Gastroesophageal sphincter (tissue), 4 donors: ENCODE measurements at regions not wholly inside any gene's neighbourhood (a gene's known extent, or its start where the extent isn't known, plus 50 kb on each side); places are given as distances from the start of the nearest gene placed in this dataset.
"Not testable (repeated sequence)": the region's sequence is repeated elsewhere in the genome, so short reads cannot be mapped to it uniquely, and the experiment has no call there.

ENCODE experiments used
- ATAC-seq: fragments of 150-250 bp; one replicate; pipeline ENCODE4 v1.9.1; 2016; ENCODE audit warnings: mild to moderate bottlenecking, moderate library complexity
- H3K27ac ChIP-seq, 4 donors: fragments of 200-600 bp; sonication (generic) in 3 of 4; 1 replicate in 3 of 4; 2 replicates in 1 of 4; pipeline ENCODE4 v1.5.1; 2016 to 2019
- H3K27me3 ChIP-seq: fragments of 200-600 bp; sonication (generic); one replicate; pipeline ENCODE4 v1.5.1; 2019
- H3K36me3 ChIP-seq, 2 donors: fragments of 200-600 bp; sonication (generic); one replicate each; pipeline ENCODE4 v1.5.1; 2019; ENCODE audit warnings: control low read depth in 1 of 2
- H3K4me1 ChIP-seq, 3 donors: fragments of 200-600 bp; sonication (generic); 1 replicate in 2 of 3; 2 replicates in 1 of 3; pipeline ENCODE4 v1.5.1; 2016 to 2019; ENCODE audit warnings: control low read depth in 2 of 3
- H3K4me3 ChIP-seq, 2 donors: fragments of 200-600 bp; sonication (generic); one replicate each; pipeline ENCODE4 v1.5.1; 2019; ENCODE audit warnings: mild to moderate bottlenecking in 1 of 2, moderate library complexity in 1 of 2
- H3K9me3 ChIP-seq, 3 donors: fragments of 200-600 bp; sonication (generic); one replicate each; pipeline ENCODE4 v1.5.1; 2017 to 2019; ENCODE audit warnings: control low read depth in 2 of 3
- EP300 ChIP-seq: sonication (generic); formaldehyde crosslinking; IDR thresholded peaks from one replicate; pipeline ENCODE4 v1.6.1; 2017; ENCODE audit warnings: antibody characterized with exemption, mild to moderate bottlenecking
- POLR2A ChIP-seq, 2 donors: fragments of 450-650 bp; IDR thresholded peaks; one replicate each; pipeline ENCODE4 v1.6.1; 2017; ENCODE audit warnings: antibody characterized with exemption in 2 of 2, mild to moderate bottlenecking in 2 of 2, moderate library complexity in 1 of 2
- POLR2AphosphoS5 ChIP-seq: sonication (generic); formaldehyde crosslinking; IDR thresholded peaks from one replicate; pipeline ENCODE4 v1.6.1; 2017; ENCODE audit warnings: antibody characterized with exemption
- WGBS, 2 donors: methylation state at CpG; one replicate each; pipeline ENCODE4 v1.1.5; 2018; ENCODE audit warnings: low coverage in 1 of 2; 5-methylcytosine and 5-hydroxymethylcytosine counted together
- TF ChIP-seq, protein P1 (sequence below), 4 experiments: fragments of 200-600 bp in 2 of 4; fragments of 450-650 bp in 2 of 4; sonication (generic) in 1 of 4; IDR thresholded peaks; one replicate each; pipeline ENCODE4 v1.5.1; 2017 to 2019; ENCODE audit warnings: antibody characterized with exemption in 4 of 4, mild to moderate bottlenecking in 2 of 4, moderate library complexity in 2 of 4

DNA sequence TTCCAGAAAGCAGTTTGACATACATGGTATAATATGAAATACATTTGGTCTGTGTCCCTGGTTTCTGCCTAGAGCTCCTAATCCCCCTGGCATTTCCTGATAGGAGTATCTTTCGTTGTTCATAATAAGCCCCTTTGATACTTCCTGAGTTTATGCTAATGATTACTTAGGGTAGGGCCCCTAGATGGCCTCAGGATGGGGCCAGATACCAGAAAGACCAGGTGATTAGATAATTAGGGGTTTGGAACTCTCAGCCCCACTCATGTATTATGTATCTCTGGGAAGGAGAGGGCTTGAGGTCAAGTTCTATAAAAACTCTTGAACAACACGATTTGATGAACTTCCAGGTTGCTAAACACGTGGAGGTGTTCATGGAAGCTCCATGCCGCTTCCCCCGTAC, 163.3 kb upstream of the ZNF608 start:
- no peak overlapping the region for H3K4me3 ChIP-seq
- H3K27me3 ChIP-seq: no peaks in the 10 kb centered on the region
- H3K4me1 ChIP-seq: peaks cover 7 to 60% (median 20%) of the 10 kb centered on the region in 3 donors
- WGBS, 2 donors: 91 to 96% methylated on average over 4 to 5 of the region's 5 CpGs
- H3K9me3 ChIP-seq: no peaks in the 10 kb centered on the region
- no peak overlapping the region for H3K27ac ChIP-seq
- no peaks in the 10 kb centered on the region for H3K36me3 ChIP-seq
- no peak for ATAC-seq
- TF ChIP-seq POLR2A (IDR thresholded peaks at IDR 0.05) (no peak), POLR2AphosphoS5 (no peak)

GRCh38 chr5:124910354-124911016, 164.0 kb upstream of the ZNF608 start:
- H3K4me1 ChIP-seq: peaks cover 7 to 55% (median 20%) of the 10 kb centered on the region in 3 donors
- no peak for ATAC-seq
- H3K4me3 ChIP-seq: no peak overlapping the region
- H3K9me3 ChIP-seq: no peaks in the 10 kb centered on the region
- WGBS, 2 donors: 91 to 100% methylated on average over 1 to 2 of the region's 3 CpGs
- no peaks in the 10 kb centered on the region for H3K36me3 ChIP-seq
- H3K27me3 ChIP-seq: no peaks in the 10 kb centered on the region
- H3K27ac ChIP-seq: no peak overlapping the region
- TF ChIP-seq POLR2AphosphoS5: no peak
- no peak for TF ChIP-seq EP300
- TF ChIP-seq, protein P1, sequence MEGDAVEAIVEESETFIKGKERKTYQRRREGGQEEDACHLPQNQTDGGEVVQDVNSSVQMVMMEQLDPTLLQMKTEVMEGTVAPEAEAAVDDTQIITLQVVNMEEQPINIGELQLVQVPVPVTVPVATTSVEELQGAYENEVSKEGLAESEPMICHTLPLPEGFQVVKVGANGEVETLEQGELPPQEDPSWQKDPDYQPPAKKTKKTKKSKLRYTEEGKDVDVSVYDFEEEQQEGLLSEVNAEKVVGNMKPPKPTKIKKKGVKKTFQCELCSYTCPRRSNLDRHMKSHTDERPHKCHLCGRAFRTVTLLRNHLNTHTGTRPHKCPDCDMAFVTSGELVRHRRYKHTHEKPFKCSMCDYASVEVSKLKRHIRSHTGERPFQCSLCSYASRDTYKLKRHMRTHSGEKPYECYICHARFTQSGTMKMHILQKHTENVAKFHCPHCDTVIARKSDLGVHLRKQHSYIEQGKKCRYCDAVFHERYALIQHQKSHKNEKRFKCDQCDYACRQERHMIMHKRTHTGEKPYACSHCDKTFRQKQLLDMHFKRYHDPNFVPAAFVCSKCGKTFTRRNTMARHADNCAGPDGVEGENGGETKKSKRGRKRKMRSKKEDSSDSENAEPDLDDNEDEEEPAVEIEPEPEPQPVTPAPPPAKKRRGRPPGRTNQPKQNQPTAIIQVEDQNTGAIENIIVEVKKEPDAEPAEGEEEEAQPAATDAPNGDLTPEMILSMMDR (IDR thresholded peaks at IDR 0.05): no peak
- TF ChIP-seq POLR2A (IDR thresholded peaks at IDR 0.05): no peak

DNA sequence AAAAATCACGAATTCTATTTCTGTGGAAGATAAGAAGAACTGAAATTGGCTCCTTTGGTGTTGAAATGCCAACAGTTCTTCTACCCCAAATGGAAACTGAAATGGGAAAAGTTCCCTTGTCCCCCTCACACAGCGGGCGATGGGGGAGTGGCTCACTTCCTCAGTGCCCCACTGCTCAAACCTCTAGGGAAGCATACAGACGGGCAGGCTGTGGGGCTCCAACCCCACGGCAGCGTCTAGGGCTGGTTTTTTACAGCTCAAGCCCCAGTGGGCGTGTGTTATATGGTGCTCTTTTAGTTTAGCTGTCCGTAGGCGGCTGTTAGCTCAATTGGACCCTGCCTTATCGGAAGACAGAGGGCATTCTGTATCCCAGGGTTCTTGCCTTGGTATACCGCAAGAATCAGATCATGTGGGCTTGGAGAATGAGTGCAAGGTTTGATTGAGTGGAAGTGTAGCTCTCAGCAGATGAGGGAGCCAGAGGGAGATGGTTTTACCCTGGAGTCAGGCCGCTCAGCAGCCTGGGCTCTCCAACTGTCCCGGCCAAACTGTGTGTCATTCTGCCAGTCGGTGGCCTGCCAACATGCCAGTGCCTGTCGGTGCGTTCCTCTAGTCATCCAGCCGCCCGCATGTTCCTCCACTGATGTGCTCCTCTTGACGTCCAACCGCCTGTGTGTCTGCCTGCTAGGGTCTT, 166.3 kb upstream of the ZNF608 start:
- 88% methylated on average over 12 of the region's 20 CpGs; no CpG with 5 or more reads in 1 of the 2 donors for WGBS, 2 donors
- ATAC-seq: no peak
- no peak overlapping the region for H3K4me3 ChIP-seq
- H3K27ac ChIP-seq: no peak overlapping the region
- peaks cover 0 to 32% (median 6%) of the 10 kb centered on the region in 3 donors for H3K4me1 ChIP-seq
- TF ChIP-seq POLR2A (IDR thresholded peaks at IDR 0.05) (no peak), EP300 (no peak), POLR2AphosphoS5 (no peak)
- TF ChIP-seq, protein P1 (IDR thresholded peaks at IDR 0.05): no peak
- no peaks in the 10 kb centered on the region for H3K36me3 ChIP-seq
- no peaks in the 10 kb centered on the region for H3K27me3 ChIP-seq
- H3K9me3 ChIP-seq: no peaks in the 10 kb centered on the region

DNA sequence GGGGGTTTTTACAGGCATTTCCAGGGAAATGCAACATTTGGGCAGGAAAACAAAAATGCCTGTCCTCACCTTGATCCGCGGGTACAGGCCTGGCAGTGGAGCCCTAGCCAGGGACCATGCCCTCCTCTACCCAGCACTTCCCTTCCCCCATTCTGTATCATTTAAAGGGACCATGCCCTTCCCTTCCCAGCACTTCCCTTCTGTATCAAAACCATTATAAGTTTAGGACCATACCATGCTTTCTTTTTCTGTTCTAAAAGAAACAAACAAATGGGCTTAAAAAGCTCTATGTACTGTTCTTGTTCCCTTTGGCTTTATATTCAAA, 166.9 kb upstream of the ZNF608 start:
- no peak for ATAC-seq
- TF ChIP-seq, protein P1 (IDR thresholded peaks at IDR 0.05): no peak
- TF ChIP-seq EP300 (no peak), POLR2AphosphoS5 (no peak), POLR2A (IDR thresholded peaks at IDR 0.05) (no peak)
- Histone ChIP-seq H3K4me3 (no peak overlapping the region), H3K9me3 (no peaks in the 10 kb centered on the region), H3K36me3 (no peaks in the 10 kb centered on the region), H3K4me1 (peaks cover 0 to 27% (median 6%) of the 10 kb centered on the region in 3 donors), H3K27me3 (no peaks in the 10 kb centered on the region), H3K27ac (no peak overlapping the region)
- 100% methylated on average over 1 to 2 of the region's 2 CpGs for WGBS, 2 donors

GRCh38 chr5:124916313-124916712, 169.9 kb upstream of the ZNF608 start:
- not testable (repeated sequence) for H3K4me1 ChIP-seq, H3K36me3 ChIP-seq, H3K9me3 ChIP-seq, H3K4me3 ChIP-seq, ATAC-seq, H3K27me3 ChIP-seq, H3K27ac ChIP-seq
- WGBS, 2 donors: 64 to 74% methylated on average over 5 of the region's 5 CpGs

GRCh38 chr5:124918618-124919017, 172.2 kb upstream of the ZNF608 start:
- H3K27ac ChIP-seq: no peak overlapping the region
- 85 to 95% methylated on average over 2 of the region's 2 CpGs for WGBS, 2 donors
- no peak overlapping the region for H3K4me3 ChIP-seq
- ATAC-seq: no peak
- no peaks in the 10 kb centered on the region for H3K27me3 ChIP-seq
- H3K4me1 ChIP-seq: peaks cover 0 to 18% (median 2%) of the 10 kb centered on the region in 3 donors
- H3K9me3 ChIP-seq: no peaks in the 10 kb centered on the region
- H3K36me3 ChIP-seq: no peaks in the 10 kb centered on the region
- no peak for TF ChIP-seq EP300
- no peak for TF ChIP-seq POLR2AphosphoS5
- no peak for TF ChIP-seq POLR2A (IDR thresholded peaks at IDR 0.05)
- TF ChIP-seq, protein P1 (IDR thresholded peaks at IDR 0.05): no peak
